ENCODE measurements at regions not wholly inside any gene's neighbourhood (a gene's known extent, or its start where the extent isn't known, plus 50 kb on each side); places are given as distances from the start of the nearest gene placed in this dataset.
"Not testable (repeated sequence)": the region's sequence is repeated elsewhere in the genome, so short reads cannot be mapped to it uniquely, and the experiment has no call there.

GRCh38 chr2:87662316-87663290 lies 85.3 kb upstream of the PLGLB2 start:
- not testable (repeated sequence) for DNase-seq (ENCODE audit: low read depth in 2 of 2, low spot score in 1 of 2)

GRCh38 chr2:87663347-87663746 lies 84.5 kb upstream of the PLGLB2 start:
- DNase-seq (ENCODE audit: low read depth in 2 of 2, low spot score in 1 of 2) = not testable (repeated sequence)

GRCh38 chr2:87667027-87667426 lies 80.9 kb upstream of the PLGLB2 start:
- not testable (repeated sequence) for DNase-seq (ENCODE audit: low read depth in 2 of 2, low spot score in 1 of 2)

- not testable (repeated sequence) for DNase-seq (ENCODE audit: low read depth in 2 of 2, low spot score in 1 of 2)
Measured at GRCh38 chr2:87668361-87668760, 79.5 kb upstream of the PLGLB2 start.

GRCh38 chr2:87669633-87670231 lies 78.2 kb upstream of the PLGLB2 start:
- not testable (repeated sequence) for DNase-seq (ENCODE audit: low read depth in 2 of 2, low spot score in 1 of 2)

GRCh38 chr2:87672404-87672803 lies 75.5 kb upstream of the PLGLB2 start:
- not testable (repeated sequence) for DNase-seq (ENCODE audit: low read depth in 2 of 2, low spot score in 1 of 2)

GRCh38 chr2:87674729-87675128 lies 73.2 kb upstream of the PLGLB2 start:
- DNase-seq (ENCODE audit: low read depth in 2 of 2, low spot score in 1 of 2) = not testable (repeated sequence)

- DNase-seq (ENCODE audit: low read depth in 2 of 2, low spot score in 1 of 2) = not testable (repeated sequence)
Measured at GRCh38 chr2:87675487-87675886, 72.4 kb upstream of the PLGLB2 start.

GRCh38 chr2:87677421-87677923 lies 70.4 kb upstream of the PLGLB2 start:
- DNase-seq (ENCODE audit: low read depth in 2 of 2, low spot score in 1 of 2) = not testable (repeated sequence)

GRCh38 chr2:87678742-87679173 lies 69.1 kb upstream of the PLGLB2 start:
- DNase-seq (ENCODE audit: low read depth in 2 of 2, low spot score in 1 of 2) = not testable (repeated sequence)

GRCh38 chr2:87679950-87680349 lies 67.9 kb upstream of the PLGLB2 start:
- not testable (repeated sequence) for DNase-seq (ENCODE audit: low read depth in 2 of 2, low spot score in 1 of 2)

GRCh38 chr2:87680691-87681090 lies 67.2 kb upstream of the PLGLB2 start:
- not testable (repeated sequence) for DNase-seq (ENCODE audit: low read depth in 2 of 2, low spot score in 1 of 2)

GRCh38 chr2:87683451-87683850 lies 64.4 kb upstream of the PLGLB2 start:
- DNase-seq (ENCODE audit: low read depth in 2 of 2, low spot score in 1 of 2) = not testable (repeated sequence)

GRCh38 chr2:87683961-87684360 lies 63.9 kb upstream of the PLGLB2 start:
- DNase-seq (ENCODE audit: low read depth in 2 of 2, low spot score in 1 of 2) = not testable (repeated sequence)

- DNase-seq (ENCODE audit: low read depth in 2 of 2, low spot score in 1 of 2) = not testable (repeated sequence)
Measured at GRCh38 chr2:87685558-87685957, 62.3 kb upstream of the PLGLB2 start.

GRCh38 chr2:87686873-87687549 lies 60.9 kb upstream of the PLGLB2 start:
- DNase-seq (ENCODE audit: low read depth in 2 of 2, low spot score in 1 of 2) = not testable (repeated sequence)

GRCh38 chr2:87687550-87688270 lies 60.2 kb upstream of the PLGLB2 start:
- DNase-seq (ENCODE audit: low read depth in 2 of 2, low spot score in 1 of 2) = not testable (repeated sequence)

GRCh38 chr2:87691899-87692592 lies 55.8 kb upstream of the PLGLB2 start:
- not testable (repeated sequence) for DNase-seq (ENCODE audit: low read depth in 2 of 2, low spot score in 1 of 2)

- not testable (repeated sequence) for DNase-seq (ENCODE audit: low read depth in 2 of 2, low spot score in 1 of 2)
Measured at GRCh38 chr2:87692914-87693313, 55.0 kb upstream of the PLGLB2 start.

- DNase-seq (ENCODE audit: low read depth in 2 of 2, low spot score in 1 of 2) = not testable (repeated sequence)
Measured at GRCh38 chr2:87693882-87694281, 54.0 kb upstream of the PLGLB2 start.
